Osteoblast (primary cell): ENCODE measurements at regions not wholly inside any gene's neighbourhood (a gene's known extent, or its start where the extent isn't known, plus 50 kb on each side); places are given as distances from the start of the nearest gene placed in this dataset.

Experiments
- DNase-seq: peaks from one replicate; pipeline ENCODE4 v3.0.0; 2011; ENCODE audit warnings: low spot score, mixed read lengths; ENCODE audit not compliant: insufficient read length; ENCODE audit errors: missing footprints
- H2AFZ ChIP-seq: 2 replicates; pipeline ENCODE4 v1.6.0; 2011; ENCODE audit warnings: mild to moderate bottlenecking, low read length
- H3K27ac ChIP-seq: 2 replicates; pipeline ENCODE4 v1.5.1; 2011; ENCODE audit warnings: mild to moderate bottlenecking, low read depth, low read length, moderate library complexity
- H3K27me3 ChIP-seq: 2 replicates; pipeline ENCODE4 v1.6.0; 2012; ENCODE audit warnings: mild to moderate bottlenecking, control low read depth, inconsistent platforms, low read length, moderate library complexity; ENCODE audit not compliant: insufficient read depth
- H3K36me3 ChIP-seq: 2 replicates; pipeline ENCODE4 v1.5.1; 2011; ENCODE audit warnings: mild to moderate bottlenecking, low read length, control low read depth, moderate library complexity; ENCODE audit not compliant: insufficient read depth
- H3K4me1 ChIP-seq: 2 replicates; pipeline ENCODE4 v1.5.1; 2011; ENCODE audit warnings: mild to moderate bottlenecking, low read length, control low read depth, moderate library complexity; ENCODE audit not compliant: insufficient read depth
- H3K4me2 ChIP-seq: 2 replicates; pipeline ENCODE4 v1.6.0; 2011; ENCODE audit warnings: mild to moderate bottlenecking, low read length; ENCODE audit not compliant: insufficient read depth
- H3K4me3 ChIP-seq: fragments of 200-600 bp; sonication (generic); 3 replicates; pipeline ENCODE4 v1.5.1; 2012; ENCODE audit warnings: mild to moderate bottlenecking, low read length, inconsistent platforms; ENCODE audit not compliant: insufficient read depth
- H3K79me2 ChIP-seq: 2 replicates; pipeline ENCODE4 v1.6.0; 2012; ENCODE audit warnings: mild to moderate bottlenecking, low read length, control low read depth, inconsistent platforms; ENCODE audit not compliant: insufficient read depth
- H3K9me3 ChIP-seq: 2 replicates; pipeline ENCODE4 v1.5.1; 2011; ENCODE audit warnings: low read depth, low read length, control low read depth
- H4K20me1 ChIP-seq: 2 replicates; pipeline ENCODE4 v1.6.0; 2012; ENCODE audit warnings: mild to moderate bottlenecking, low read length, control low read depth; ENCODE audit not compliant: insufficient read depth
- TF ChIP-seq, protein P1 (sequence below): IDR thresholded peaks from 2 replicates; pipeline ENCODE4 v1.5.1; 2011; ENCODE audit warnings: mild to moderate bottlenecking, low read depth, low read length, moderate library complexity; ENCODE audit errors: extremely low read depth

DNA sequence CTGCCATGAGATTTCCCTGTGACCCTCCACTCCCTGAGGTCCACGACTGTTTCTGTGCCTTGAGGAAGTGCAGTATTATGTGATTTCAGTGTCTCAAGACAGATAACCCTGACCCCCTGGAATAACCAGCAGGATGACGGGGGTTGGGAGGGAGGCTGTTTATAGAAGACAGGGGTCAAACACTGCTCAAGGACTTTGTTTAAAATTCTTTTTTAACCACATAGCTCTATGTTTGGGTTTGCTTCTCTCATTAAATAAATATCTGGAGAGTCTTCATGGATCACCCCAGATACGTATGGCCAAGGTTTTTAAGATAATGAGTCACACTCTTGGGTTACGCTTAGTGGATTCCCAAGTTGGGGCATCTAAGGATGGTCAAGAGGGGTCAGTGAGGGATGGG is 523.8 kb upstream of the TNP1 start:
- Histone ChIP-seq H2AFZ (no peak overlapping the region), H3K79me2 (no peaks in the 10 kb centered on the region), H3K4me2 (no peak overlapping the region), H4K20me1 (no peaks in the 10 kb centered on the region), H3K27me3 (peaks cover 3% of the 10 kb centered on the region), H3K4me3 (no peak overlapping the region), H3K9me3 (no peaks in the 10 kb centered on the region), H3K27ac (no peak overlapping the region), H3K36me3 (no peaks in the 10 kb centered on the region), H3K4me1 (no peaks in the 10 kb centered on the region)
- DNase-seq = no peak
- TF ChIP-seq, protein P1, sequence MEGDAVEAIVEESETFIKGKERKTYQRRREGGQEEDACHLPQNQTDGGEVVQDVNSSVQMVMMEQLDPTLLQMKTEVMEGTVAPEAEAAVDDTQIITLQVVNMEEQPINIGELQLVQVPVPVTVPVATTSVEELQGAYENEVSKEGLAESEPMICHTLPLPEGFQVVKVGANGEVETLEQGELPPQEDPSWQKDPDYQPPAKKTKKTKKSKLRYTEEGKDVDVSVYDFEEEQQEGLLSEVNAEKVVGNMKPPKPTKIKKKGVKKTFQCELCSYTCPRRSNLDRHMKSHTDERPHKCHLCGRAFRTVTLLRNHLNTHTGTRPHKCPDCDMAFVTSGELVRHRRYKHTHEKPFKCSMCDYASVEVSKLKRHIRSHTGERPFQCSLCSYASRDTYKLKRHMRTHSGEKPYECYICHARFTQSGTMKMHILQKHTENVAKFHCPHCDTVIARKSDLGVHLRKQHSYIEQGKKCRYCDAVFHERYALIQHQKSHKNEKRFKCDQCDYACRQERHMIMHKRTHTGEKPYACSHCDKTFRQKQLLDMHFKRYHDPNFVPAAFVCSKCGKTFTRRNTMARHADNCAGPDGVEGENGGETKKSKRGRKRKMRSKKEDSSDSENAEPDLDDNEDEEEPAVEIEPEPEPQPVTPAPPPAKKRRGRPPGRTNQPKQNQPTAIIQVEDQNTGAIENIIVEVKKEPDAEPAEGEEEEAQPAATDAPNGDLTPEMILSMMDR = no peak

DNA sequence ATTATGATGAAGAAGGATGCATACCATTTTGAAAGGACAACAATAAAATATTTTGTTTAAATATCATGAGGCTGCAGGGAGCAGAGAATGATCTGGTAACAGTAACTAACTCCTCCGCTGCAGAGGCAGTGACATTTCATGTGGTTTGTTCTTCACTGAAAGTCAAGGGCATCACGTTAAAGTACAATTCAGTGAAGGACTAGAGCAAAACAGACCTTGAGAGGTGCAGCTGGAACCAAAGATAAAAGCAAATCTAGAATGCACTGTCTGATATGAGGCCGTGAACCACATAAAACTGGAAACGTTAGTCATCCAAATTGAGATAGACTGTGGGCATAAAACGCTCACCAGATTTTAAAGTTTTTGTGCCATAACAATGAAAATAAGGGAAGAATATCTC is 522.9 kb upstream of the TNP1 start:
- peaks cover 3% of the 10 kb centered on the region for H3K27me3 ChIP-seq
- H3K4me2 ChIP-seq = no peak overlapping the region
- DNase-seq = no peak
- TF ChIP-seq, protein P1 = no peak
- H4K20me1 ChIP-seq = no peaks in the 10 kb centered on the region
- no peak overlapping the region for H2AFZ ChIP-seq
- no peaks in the 10 kb centered on the region for H3K4me1 ChIP-seq
- no peaks in the 10 kb centered on the region for H3K79me2 ChIP-seq
- H3K9me3 ChIP-seq = no peaks in the 10 kb centered on the region
- H3K36me3 ChIP-seq = no peaks in the 10 kb centered on the region
- H3K4me3 ChIP-seq = no peak overlapping the region
- H3K27ac ChIP-seq = no peak overlapping the region

DNA sequence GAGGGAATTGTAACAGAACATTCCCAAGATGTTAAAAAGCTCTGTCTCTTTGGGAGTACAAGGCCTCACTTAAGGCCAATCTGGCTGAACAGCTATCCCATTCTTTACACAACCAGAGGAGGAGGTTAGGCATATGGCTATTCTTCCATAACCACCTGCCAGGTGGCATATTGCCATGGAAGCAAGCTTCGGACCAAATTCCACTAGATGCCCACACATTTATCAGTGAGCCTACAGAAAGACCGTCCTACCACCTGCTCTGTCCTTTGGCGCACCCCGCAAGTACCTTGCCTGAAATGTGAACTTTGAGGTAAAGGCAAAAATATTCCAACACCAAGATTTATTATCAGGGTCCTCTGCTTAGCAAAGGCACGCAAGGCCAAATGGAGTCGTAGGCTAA is 519.9 kb upstream of the TNP1 start:
- Histone ChIP-seq H3K4me1 (no peaks in the 10 kb centered on the region), H3K27ac (no peak overlapping the region), H3K4me3 (no peak overlapping the region), H3K4me2 (no peak overlapping the region), H3K79me2 (no peaks in the 10 kb centered on the region), H4K20me1 (no peaks in the 10 kb centered on the region), H3K9me3 (no peaks in the 10 kb centered on the region), H3K27me3 (no peaks in the 10 kb centered on the region), H2AFZ (no peak overlapping the region), H3K36me3 (no peaks in the 10 kb centered on the region)
- no peak for DNase-seq
- TF ChIP-seq, protein P1 = no peak

DNA sequence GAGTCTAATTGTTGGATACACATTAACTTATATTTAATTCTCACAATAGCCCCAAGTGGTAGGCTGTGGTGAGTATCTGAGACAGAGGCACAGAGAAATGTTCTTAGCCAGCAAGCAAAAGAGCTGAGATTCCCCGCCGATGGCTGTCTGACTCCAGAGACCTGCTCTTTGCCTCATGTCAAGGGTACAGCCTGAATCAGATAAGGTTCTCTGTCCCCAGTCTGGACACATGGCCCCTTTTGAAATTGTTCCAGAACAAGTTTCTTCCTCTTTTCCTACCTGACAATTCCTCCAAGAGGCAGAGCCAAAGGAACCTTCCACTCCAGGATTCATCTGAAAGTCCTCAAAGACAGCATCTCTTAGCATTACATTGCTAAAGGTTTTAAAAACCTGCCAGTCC is 512.9 kb upstream of the TNP1 start:
- no peaks in the 10 kb centered on the region for H3K79me2 ChIP-seq
- H3K9me3 ChIP-seq = no peaks in the 10 kb centered on the region
- no peak overlapping the region for H3K4me3 ChIP-seq
- no peaks in the 10 kb centered on the region for H3K36me3 ChIP-seq
- H4K20me1 ChIP-seq = no peaks in the 10 kb centered on the region
- DNase-seq = no peak
- H3K27ac ChIP-seq = no peak overlapping the region
- no peaks in the 10 kb centered on the region for H3K27me3 ChIP-seq
- TF ChIP-seq, protein P1 = no peak
- H3K4me1 ChIP-seq = peaks cover 10% of the 10 kb centered on the region
- H3K4me2 ChIP-seq = no peak overlapping the region
- no peak overlapping the region for H2AFZ ChIP-seq
